Stomach smooth muscle (tissue), 2 donors: ENCODE measurements at regions not wholly inside any gene's neighbourhood (a gene's known extent, or its start where the extent isn't known, plus 50 kb on each side); places are given as distances from the start of the nearest gene placed in this dataset.
"Not testable (repeated sequence)": the region's sequence is repeated elsewhere in the genome, so short reads cannot be mapped to it uniquely, and the experiment has no call there.

Experiments used
- H3K27ac ChIP-seq: one replicate; pipeline ENCODE4 v1.7.0; 2013; ENCODE audit warnings: mild to moderate bottlenecking, low read length, inconsistent platforms
- H3K27me3 ChIP-seq, 2 donors: one replicate each; pipeline ENCODE4 v1.7.0; 2013; ENCODE audit warnings: low read length in 2 of 2; ENCODE audit not compliant: insufficient read depth in 2 of 2, control insufficient read depth in 1 of 2
- H3K36me3 ChIP-seq, 2 donors: one replicate each; pipeline ENCODE4 v1.7.0; 2013; ENCODE audit warnings: low read length in 2 of 2; ENCODE audit not compliant: control insufficient read depth in 2 of 2, insufficient read depth in 2 of 2
- H3K4me1 ChIP-seq: one replicate; pipeline ENCODE4 v1.7.0; 2013; ENCODE audit warnings: low read length; ENCODE audit not compliant: control insufficient read depth, insufficient read depth
- H3K4me3 ChIP-seq, 2 donors: one replicate each; pipeline ENCODE4 v1.7.0; 2013; ENCODE audit warnings: low read length in 2 of 2
- H3K9ac ChIP-seq, 2 donors: one replicate each; pipeline ENCODE4 v1.7.0; 2013; ENCODE audit warnings: low read length in 2 of 2, mild to moderate bottlenecking in 1 of 2
- H3K9me3 ChIP-seq, 2 donors: one replicate each; pipeline ENCODE4 v1.7.0; 2013; ENCODE audit warnings: low read length in 2 of 2; ENCODE audit not compliant: control insufficient read depth in 2 of 2
- donor health status: healthy.
- donor health status: Pancreatic carcinoma.

GRCh38 chr20:53679597-53680309 is 86.1 kb upstream of the ZNF217 start:
- no peaks in the 10 kb centered on the region for H3K4me1 ChIP-seq
- H3K27me3 ChIP-seq = no peaks in the 10 kb centered on the region
- H3K4me3 ChIP-seq = no peak overlapping the region
- no peak overlapping the region for H3K27ac ChIP-seq
- no peaks in the 10 kb centered on the region for H3K9me3 ChIP-seq
- H3K36me3 ChIP-seq = no peaks in the 10 kb centered on the region
- H3K9ac ChIP-seq = no peak overlapping the region

DNA sequence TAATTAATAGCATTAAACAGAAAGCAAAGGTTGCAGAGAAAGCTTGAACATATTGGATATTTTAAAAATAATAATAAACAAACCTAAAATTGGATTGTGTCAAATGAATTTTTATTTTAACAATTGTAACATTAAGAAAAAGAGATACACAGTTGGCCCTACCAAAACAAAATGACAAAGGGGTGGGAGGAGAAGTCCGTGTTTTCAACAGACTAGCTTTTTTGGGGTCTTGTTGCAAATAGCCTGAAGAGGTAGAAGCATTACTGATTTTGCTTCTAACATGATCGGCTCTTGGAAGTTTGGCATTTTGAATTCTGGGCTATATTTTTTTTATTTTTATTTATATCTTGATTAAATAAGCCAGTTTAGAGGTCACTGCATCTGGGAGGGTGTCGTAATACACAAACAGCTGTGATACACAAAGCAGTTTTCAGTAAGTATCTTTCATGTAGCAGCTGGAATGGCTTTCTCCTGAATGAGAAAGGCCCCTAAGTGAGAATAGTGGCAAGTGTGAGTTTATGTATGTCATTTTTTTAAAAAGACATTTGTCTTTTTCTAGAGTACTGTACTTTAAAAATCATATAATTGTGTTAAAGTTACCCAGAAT is 85.5 kb upstream of the ZNF217 start:
- Histone ChIP-seq H3K4me1 (no peaks in the 10 kb centered on the region), H3K36me3 (no peaks in the 10 kb centered on the region), H3K9me3 (no peaks in the 10 kb centered on the region), H3K27me3 (no peaks in the 10 kb centered on the region), H3K27ac (no peak overlapping the region), H3K4me3 (no peak overlapping the region), H3K9ac (no peak overlapping the region)

- Histone ChIP-seq H3K9me3 (no peaks in the 10 kb centered on the region), H3K4me1 (no peaks in the 10 kb centered on the region), H3K36me3 (no peaks in the 10 kb centered on the region), H3K4me3 (no peak overlapping the region), H3K9ac (no peak overlapping the region), H3K27ac (no peak overlapping the region), H3K27me3 (no peaks in the 10 kb centered on the region)
These were observed 84.8 kb upstream of the ZNF217 start for GRCh38 chr20:53678315-53678989.

- H3K27ac ChIP-seq = no peak overlapping the region
- H3K9me3 ChIP-seq = no peaks in the 10 kb centered on the region
- H3K36me3 ChIP-seq = no peaks in the 10 kb centered on the region
- H3K4me3 ChIP-seq = no peak overlapping the region
- no peaks in the 10 kb centered on the region for H3K27me3 ChIP-seq
- no peaks in the 10 kb centered on the region for H3K4me1 ChIP-seq
- no peak overlapping the region for H3K9ac ChIP-seq
These were observed 84.0 kb upstream of the ZNF217 start for GRCh38 chr20:53677447-53678314.

- no peak overlapping the region for H3K27ac ChIP-seq
- no peak overlapping the region for H3K9ac ChIP-seq
- H3K36me3 ChIP-seq = no peaks in the 10 kb centered on the region
- no peaks in the 10 kb centered on the region for H3K4me1 ChIP-seq
- H3K27me3 ChIP-seq = no peaks in the 10 kb centered on the region
- no peaks in the 10 kb centered on the region for H3K9me3 ChIP-seq
- H3K4me3 ChIP-seq = no peak overlapping the region
These were observed 83.3 kb upstream of the ZNF217 start for GRCh38 chr20:53676987-53677386.

DNA sequence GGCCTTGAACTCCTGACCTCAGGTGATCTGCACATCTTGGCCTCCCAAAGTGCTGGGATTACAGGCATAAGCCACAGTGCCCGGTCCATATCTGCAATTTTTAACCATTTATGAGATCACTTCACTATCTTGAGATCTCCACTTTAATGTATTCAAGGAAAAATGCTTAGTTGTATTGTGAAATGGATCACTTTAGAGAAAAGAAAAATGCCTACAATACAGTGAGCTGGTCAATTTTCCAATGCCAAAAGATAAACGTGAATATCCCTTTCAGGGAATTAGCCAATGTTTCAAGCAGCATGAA is 82.8 kb upstream of the ZNF217 start:
- Histone ChIP-seq H3K27me3 (no peaks in the 10 kb centered on the region), H3K36me3 (no peaks in the 10 kb centered on the region), H3K27ac (no peak overlapping the region), H3K9me3 (no peaks in the 10 kb centered on the region), H3K4me3 (no peak overlapping the region), H3K4me1 (no peaks in the 10 kb centered on the region), H3K9ac (no peak overlapping the region)

GRCh38 chr20:53672484-53673129 is 79.0 kb upstream of the ZNF217 start:
- no peak overlapping the region for H3K4me3 ChIP-seq
- no peaks in the 10 kb centered on the region for H3K36me3 ChIP-seq
- no peaks in the 10 kb centered on the region for H3K27me3 ChIP-seq
- no peaks in the 10 kb centered on the region for H3K4me1 ChIP-seq
- no peak overlapping the region for H3K27ac ChIP-seq
- H3K9me3 ChIP-seq = no peaks in the 10 kb centered on the region
- H3K9ac ChIP-seq = no peak overlapping the region

DNA sequence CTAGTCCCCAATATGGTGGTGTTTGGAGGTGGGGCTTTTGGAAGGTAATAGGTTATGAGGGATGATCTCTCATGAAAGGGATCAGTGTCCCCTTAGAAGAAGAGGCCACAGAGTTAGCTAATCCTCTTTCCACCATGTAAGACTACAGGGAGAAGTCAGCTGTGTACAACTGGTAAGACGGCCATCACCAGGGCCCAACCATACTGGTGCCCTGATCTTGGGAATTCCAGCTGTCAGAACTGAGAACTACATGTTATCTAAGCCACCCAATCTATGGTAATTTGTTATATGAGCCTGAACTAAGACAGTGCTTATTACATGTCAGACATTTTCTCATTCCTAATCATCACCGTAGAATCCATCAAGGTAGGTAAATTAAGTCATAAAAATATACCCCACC is 77.7 kb upstream of the ZNF217 start:
- H3K27me3 ChIP-seq = no peaks in the 10 kb centered on the region
- no peak overlapping the region for H3K9ac ChIP-seq
- no peak overlapping the region for H3K4me3 ChIP-seq
- H3K4me1 ChIP-seq = no peaks in the 10 kb centered on the region
- H3K27ac ChIP-seq = no peak overlapping the region
- no peaks in the 10 kb centered on the region for H3K36me3 ChIP-seq
- no peaks in the 10 kb centered on the region for H3K9me3 ChIP-seq

GRCh38 chr20:53669517-53670313 is 76.1 kb upstream of the ZNF217 start:
- H3K27me3 ChIP-seq, H3K36me3 ChIP-seq, H3K4me3 ChIP-seq, H3K9ac ChIP-seq, H3K27ac ChIP-seq, H3K4me1 ChIP-seq, H3K9me3 ChIP-seq: not testable (repeated sequence)

DNA sequence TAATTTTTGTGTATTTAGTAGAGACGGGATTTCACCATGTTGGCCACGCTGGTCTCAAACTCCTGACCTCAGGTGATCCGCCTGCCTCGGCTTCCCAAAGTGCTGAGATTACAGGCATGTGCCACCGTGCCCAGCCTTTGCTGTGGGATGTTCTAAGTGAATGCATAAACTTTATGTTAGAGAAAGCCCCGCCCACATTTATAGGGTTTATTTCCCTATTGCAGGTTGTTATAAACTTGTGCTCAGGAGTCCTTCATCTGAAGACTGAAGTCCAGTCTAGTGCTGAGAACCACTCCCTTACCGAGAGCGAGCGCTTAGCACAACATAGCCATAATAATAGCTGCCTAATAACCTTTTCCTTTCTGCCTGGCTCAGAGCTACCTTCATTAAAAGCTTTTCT is 75.4 kb upstream of the ZNF217 start:
- H3K4me1 ChIP-seq = no peaks in the 10 kb centered on the region
- H3K9ac ChIP-seq = no peak overlapping the region
- no peak overlapping the region for H3K4me3 ChIP-seq
- no peaks in the 10 kb centered on the region for H3K27me3 ChIP-seq
- no peak overlapping the region for H3K27ac ChIP-seq
- no peaks in the 10 kb centered on the region for H3K9me3 ChIP-seq
- H3K36me3 ChIP-seq = no peaks in the 10 kb centered on the region
